Naive thymus-derived CD4-positive, alpha-beta T cell (primary cell): ENCODE measurements at regions not wholly inside any gene's neighbourhood (a gene's known extent, or its start where the extent isn't known, plus 50 kb on each side); places are given as distances from the start of the nearest gene placed in this dataset.

Experiments
- ATAC-seq: fragments of 150-1000 bp; cut with Tn5 transposase; 2 replicates; pipeline ENCODE4 v1.10.0; 2021; ENCODE audit warnings: mild to moderate bottlenecking, moderate library complexity
- CTCF ChIA-PET: fragments of 350-600 bp; sonication (Branson Sonifier 250); formaldehyde crosslinking; loops from one replicate; lab custom pipeline; 2021; ENCODE audit warnings: antibody characterized with exemption; lab: Charles Lee
- POLR2A ChIA-PET: fragments of 350-600 bp; sonication (Branson Sonifier 250); formaldehyde crosslinking; loops from one replicate; lab custom pipeline; 2021; ENCODE audit warnings: antibody characterized with exemption, inconsistent platforms; lab: Charles Lee
- DNase-seq, 9 donors: peaks; one replicate each; pipeline versions ENCODE4 v3.0.0 to v3.0.0-alpha.2; 2020 to 2022; ENCODE audit warnings: mixed read lengths in 1 of 9
- H3K27ac ChIP-seq: one replicate; pipeline ENCODE4 v1.7.0; 2013; ENCODE audit warnings: mild to moderate bottlenecking, low read depth, low read length, moderate library complexity
- H3K27me3 ChIP-seq, 2 donors: one replicate each; pipeline ENCODE4 v1.7.0; 2013; ENCODE audit warnings: low read length in 2 of 2, mild to moderate bottlenecking in 2 of 2, moderate library complexity in 2 of 2; ENCODE audit not compliant: control insufficient read depth in 2 of 2, insufficient read depth in 2 of 2
- H3K36me3 ChIP-seq, 3 experiments: 1 replicate in 2 of 3; 2 replicates in 1 of 3; pipeline ENCODE4 v1.7.0; 2013; ENCODE audit warnings: low read length in 3 of 3, mild to moderate bottlenecking in 3 of 3, moderate library complexity in 1 of 3; ENCODE audit not compliant: insufficient read depth in 3 of 3, control insufficient read depth in 2 of 3
- H3K4me1 ChIP-seq, 2 donors: one replicate each; pipeline ENCODE4 v1.7.0; 2013; ENCODE audit warnings: low read length in 2 of 2, mild to moderate bottlenecking in 2 of 2, moderate library complexity in 1 of 2; ENCODE audit not compliant: control insufficient read depth in 2 of 2, insufficient read depth in 2 of 2
- H3K4me3 ChIP-seq: 2 replicates; pipeline ENCODE4 v1.7.0; 2013; ENCODE audit warnings: mild to moderate bottlenecking, low read length
- H3K9me3 ChIP-seq, 3 experiments: 1 replicate in 2 of 3; 2 replicates in 1 of 3; pipeline ENCODE4 v1.7.0; 2013; ENCODE audit warnings: low read length in 3 of 3; ENCODE audit not compliant: control insufficient read depth in 2 of 3
- H3K27ac Mint-ChIP-seq, 9 donors: one replicate each; pipeline ENCODE4 v1.8.0; 2020 to 2022; ENCODE audit warnings: mixed read lengths in 9 of 9, mild to moderate bottlenecking in 8 of 9, moderate library complexity in 5 of 9, inconsistent platforms in 2 of 9
- H3K27me3 Mint-ChIP-seq, 5 donors: one replicate each; pipeline ENCODE4 v1.8.0; 2021 to 2022; ENCODE audit warnings: mixed read lengths in 5 of 5, mild to moderate bottlenecking in 1 of 5
- H3K36me3 Mint-ChIP-seq, 5 donors: one replicate each; pipeline ENCODE4 v1.8.0; 2020 to 2022; ENCODE audit warnings: mixed read lengths in 5 of 5, mild to moderate bottlenecking in 3 of 5, inconsistent platforms in 1 of 5
- H3K4me1 Mint-ChIP-seq, 7 donors: one replicate each; pipeline ENCODE4 v1.8.0; 2020 to 2022; ENCODE audit warnings: mixed read lengths in 7 of 7, mild to moderate bottlenecking in 3 of 7, inconsistent platforms in 1 of 7
- H3K4me3 Mint-ChIP-seq, 10 donors: one replicate each; pipeline ENCODE4 v1.8.0; 2020 to 2022; ENCODE audit warnings: mild to moderate bottlenecking in 10 of 10, mixed read lengths in 10 of 10, moderate library complexity in 6 of 10, inconsistent platforms in 2 of 10
- H3K9me3 Mint-ChIP-seq, 11 donors: one replicate each; pipeline ENCODE4 v1.8.0; 2020 to 2022; ENCODE audit warnings: mixed read lengths in 11 of 11, mild to moderate bottlenecking in 4 of 11, inconsistent platforms in 1 of 11, moderate library complexity in 1 of 11
- intact Hi-C, 2 donors: fragments of 100-400 bp; cut with micrococcal nuclease; formaldehyde crosslinking; loops; one replicate each; pipeline ENCODE4 v1.15.1; 2023

DNA sequence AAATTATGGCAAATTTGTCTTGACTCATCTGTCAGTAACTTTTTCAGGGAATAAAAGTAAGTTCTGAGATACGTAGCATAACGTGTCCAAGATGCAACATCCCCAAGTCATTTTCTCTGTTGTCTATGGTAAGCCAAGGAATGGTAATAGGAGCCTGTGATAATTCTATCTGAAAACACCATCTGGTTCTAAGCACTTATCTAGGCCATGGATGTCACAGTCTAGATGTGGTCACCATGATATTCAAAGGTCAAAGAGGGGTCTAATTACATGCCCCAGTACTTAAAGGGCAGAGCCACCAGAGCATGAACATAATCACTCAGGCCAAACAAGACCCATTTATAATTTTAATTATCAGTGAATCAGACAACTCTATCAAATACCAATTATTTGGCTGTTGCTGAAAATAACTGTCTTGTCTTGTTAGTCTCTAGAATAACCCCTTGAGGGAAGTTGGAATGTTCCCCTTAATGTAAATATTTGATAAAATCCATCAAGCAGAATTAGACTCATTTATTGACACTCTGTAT, 225.1 kb upstream of the MPPED2 start:
- DNase-seq (no peak), ATAC-seq (no peak)
- no peak overlapping the region for H3K27ac ChIP-seq
- H3K9me3 ChIP-seq: no peaks in the 10 kb centered on the region
- no peak overlapping the region for H3K27ac Mint-ChIP-seq
- intact Hi-C loops: no loop called here
- POLR2A ChIA-PET: no interaction called here
- H3K9me3 Mint-ChIP-seq: peaks cover 0 to 10% (median 0%) of the 10 kb centered on the region in 11 donors
- H3K36me3 Mint-ChIP-seq: no peaks in the 10 kb centered on the region
- H3K4me3 Mint-ChIP-seq: no peak overlapping the region
- peaks cover 0 to 4% (median 0%) of the 10 kb centered on the region in 5 donors for H3K27me3 Mint-ChIP-seq
- no peaks in the 10 kb centered on the region for H3K27me3 ChIP-seq
- CTCF ChIA-PET: no interaction called here
- H3K4me1 ChIP-seq: no peaks in the 10 kb centered on the region
- H3K4me3 ChIP-seq: no peak overlapping the region
- no peaks in the 10 kb centered on the region for H3K36me3 ChIP-seq
- H3K4me1 Mint-ChIP-seq: no peaks in the 10 kb centered on the region

DNA sequence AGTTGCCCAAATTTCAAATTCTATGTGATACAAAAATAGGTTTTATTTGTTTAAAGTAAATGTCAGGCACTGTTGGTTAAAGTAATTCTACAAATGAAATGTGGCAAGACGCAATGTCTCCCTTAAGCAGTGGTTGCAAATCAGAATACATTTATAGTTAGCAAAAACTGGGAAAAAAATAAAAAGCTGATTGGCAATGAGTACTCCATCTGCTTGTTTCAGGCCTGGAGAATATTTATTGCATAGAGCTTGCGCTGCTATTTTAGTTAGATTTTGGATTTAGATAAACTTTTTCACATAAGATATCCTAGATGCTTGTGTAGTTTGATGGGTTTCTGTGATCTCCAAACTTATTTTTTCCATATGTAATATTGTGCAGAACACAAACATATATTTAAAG, 224.0 kb upstream of the MPPED2 start:
- ATAC-seq: no peak
- H3K4me3 Mint-ChIP-seq: no peak overlapping the region
- no peak for DNase-seq
- peaks cover 0 to 10% (median 2%) of the 10 kb centered on the region in 11 donors for H3K9me3 Mint-ChIP-seq
- no peaks in the 10 kb centered on the region for H3K4me1 ChIP-seq
- H3K27me3 ChIP-seq: no peaks in the 10 kb centered on the region
- POLR2A ChIA-PET: no interaction called here
- no peak overlapping the region for H3K4me3 ChIP-seq
- peaks cover 0 to 2% (median 0%) of the 10 kb centered on the region in 5 donors for H3K27me3 Mint-ChIP-seq
- intact Hi-C loops: no loop called here
- no peak overlapping the region for H3K27ac Mint-ChIP-seq
- H3K36me3 Mint-ChIP-seq: no peaks in the 10 kb centered on the region
- no peaks in the 10 kb centered on the region for H3K36me3 ChIP-seq
- H3K27ac ChIP-seq: no peak overlapping the region
- no peaks in the 10 kb centered on the region for H3K9me3 ChIP-seq
- H3K4me1 Mint-ChIP-seq: no peaks in the 10 kb centered on the region
- CTCF ChIA-PET: no interaction called here

- ATAC-seq: no peak
- CTCF ChIA-PET: no interaction called here
These were observed 215.2 kb upstream of the MPPED2 start for GRCh38 chr11:30801357-30801756.

DNA sequence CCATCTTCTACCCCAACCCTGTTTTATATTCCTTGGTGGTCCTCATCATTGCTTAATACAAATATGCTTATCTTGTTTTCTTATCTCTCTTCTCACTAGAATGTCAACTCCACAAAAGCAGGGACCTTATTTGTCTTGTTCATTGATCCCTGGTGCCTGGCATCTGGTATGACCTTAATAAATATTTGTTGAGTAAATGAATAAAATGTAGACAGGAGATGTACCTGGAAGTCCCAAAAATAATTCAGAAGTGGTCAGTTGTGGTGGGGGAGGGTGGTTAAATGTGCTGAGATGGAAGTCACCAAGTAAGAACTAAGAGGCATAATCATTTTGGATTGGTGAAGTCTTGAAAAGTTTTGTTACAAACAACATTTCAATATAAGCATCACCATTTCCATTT, 214.8 kb upstream of the MPPED2 start:
- intact Hi-C loops: no loop called here
- CTCF ChIA-PET: no interaction called here
- Mint-ChIP-seq H3K4me1 (no peaks in the 10 kb centered on the region), H3K4me3 (no peak overlapping the region), H3K36me3 (no peaks in the 10 kb centered on the region), H3K27ac (no peak overlapping the region), H3K9me3 (peaks cover 0 to 13% (median 0%) of the 10 kb centered on the region in 11 donors), H3K27me3 (peaks cover 0 to 6% (median 0%) of the 10 kb centered on the region in 5 donors)
- H3K36me3 ChIP-seq: no peaks in the 10 kb centered on the region
- POLR2A ChIA-PET: no interaction called here
- no peaks in the 10 kb centered on the region for H3K4me1 ChIP-seq
- H3K4me3 ChIP-seq: no peak overlapping the region
- DNase-seq (no peak), ATAC-seq (no peak)
- H3K27ac ChIP-seq: no peak overlapping the region
- no peaks in the 10 kb centered on the region for H3K27me3 ChIP-seq
- no peaks in the 10 kb centered on the region for H3K9me3 ChIP-seq

More at GRCh38 chr11:30801357-30801756, 215.2 kb upstream of the MPPED2 start:
- Mint-ChIP-seq H3K4me1 (no peaks in the 10 kb centered on the region), H3K4me3 (no peak overlapping the region), H3K9me3 (peaks cover 0 to 13% (median 0%) of the 10 kb centered on the region in 11 donors), H3K27me3 (peaks cover 0 to 6% (median 0%) of the 10 kb centered on the region in 5 donors), H3K36me3 (no peaks in the 10 kb centered on the region), H3K27ac (no peak overlapping the region)
- Histone ChIP-seq H3K27ac (no peak overlapping the region), H3K9me3 (no peaks in the 10 kb centered on the region), H3K36me3 (no peaks in the 10 kb centered on the region), H3K27me3 (no peaks in the 10 kb centered on the region), H3K4me1 (no peaks in the 10 kb centered on the region), H3K4me3 (no peak overlapping the region)
- DNase-seq: no peak
- intact Hi-C loops: no loop called here
- POLR2A ChIA-PET: no interaction called here

- Mint-ChIP-seq H3K4me1 (no peaks in the 10 kb centered on the region), H3K27me3 (peaks cover 0 to 8% (median 0%) of the 10 kb centered on the region in 5 donors), H3K27ac (no peak overlapping the region), H3K36me3 (no peaks in the 10 kb centered on the region), H3K9me3 (peaks cover 0 to 13% (median 0%) of the 10 kb centered on the region in 11 donors), H3K4me3 (no peak overlapping the region)
- H3K4me3 ChIP-seq: no peak overlapping the region
- ChIA-PET POLR2A (no interaction called here), CTCF (no interaction called here)
- H3K27ac ChIP-seq: no peak overlapping the region
- intact Hi-C loops: no loop called here
- no peaks in the 10 kb centered on the region for H3K9me3 ChIP-seq
- DNase-seq: no peak
- no peaks in the 10 kb centered on the region for H3K36me3 ChIP-seq
- no peaks in the 10 kb centered on the region for H3K27me3 ChIP-seq
- no peak for ATAC-seq
- no peaks in the 10 kb centered on the region for H3K4me1 ChIP-seq
These were observed 212.5 kb upstream of the MPPED2 start for GRCh38 chr11:30798547-30799236.

DNA sequence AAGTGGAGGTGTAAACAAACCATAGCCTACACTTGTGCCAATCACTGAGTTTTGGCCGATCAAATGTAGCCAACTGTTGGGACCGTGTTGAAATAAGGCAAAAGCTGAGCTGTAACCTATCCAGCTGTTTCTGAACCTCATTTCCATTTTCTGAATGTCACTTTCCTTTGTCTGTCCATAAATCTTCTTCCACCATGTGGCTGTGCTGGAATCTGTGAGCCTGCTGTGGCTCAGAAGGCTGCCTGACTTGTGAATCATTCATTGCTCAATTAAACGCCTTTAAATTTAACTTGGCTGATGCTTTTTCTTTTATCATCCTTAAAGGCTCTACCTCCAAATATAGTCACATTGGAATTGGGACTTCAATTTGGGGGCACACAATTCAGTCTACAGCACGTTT, 203.1 kb upstream of the MPPED2 start:
- ChIA-PET CTCF (no interaction called here), POLR2A (no interaction called here)
- no peaks in the 10 kb centered on the region for H3K4me1 ChIP-seq
- ATAC-seq: no peak
- H3K36me3 ChIP-seq: no peaks in the 10 kb centered on the region
- no peak overlapping the region for H3K4me3 Mint-ChIP-seq
- intact Hi-C loops: no loop called here
- H3K4me1 Mint-ChIP-seq: peaks cover 0 to 4% (median 0%) of the 10 kb centered on the region in 7 donors
- no peak for DNase-seq
- H3K27me3 ChIP-seq: no peaks in the 10 kb centered on the region
- no peaks in the 10 kb centered on the region for H3K27me3 Mint-ChIP-seq
- H3K27ac Mint-ChIP-seq: no peak overlapping the region
- no peak overlapping the region for H3K27ac ChIP-seq
- no peaks in the 10 kb centered on the region for H3K36me3 Mint-ChIP-seq
- no peak overlapping the region for H3K4me3 ChIP-seq
- peaks cover 0 to 5% (median 0%) of the 10 kb centered on the region in 11 donors for H3K9me3 Mint-ChIP-seq
- H3K9me3 ChIP-seq: no peaks in the 10 kb centered on the region

GRCh38 chr11:30788849-30789248, 202.7 kb upstream of the MPPED2 start:
- Histone ChIP-seq H3K36me3 (no peaks in the 10 kb centered on the region), H3K27me3 (no peaks in the 10 kb centered on the region), H3K4me3 (no peak overlapping the region), H3K27ac (no peak overlapping the region), H3K4me1 (no peaks in the 10 kb centered on the region), H3K9me3 (no peaks in the 10 kb centered on the region)
- intact Hi-C loops: no loop called here
- ATAC-seq (no peak), DNase-seq (no peak)
- Mint-ChIP-seq H3K9me3 (peaks cover 0 to 5% (median 0%) of the 10 kb centered on the region in 11 donors), H3K36me3 (no peaks in the 10 kb centered on the region), H3K4me3 (no peak overlapping the region), H3K27ac (no peak overlapping the region), H3K4me1 (peaks cover 0 to 4% (median 0%) of the 10 kb centered on the region in 7 donors), H3K27me3 (no peaks in the 10 kb centered on the region)
- CTCF ChIA-PET: interaction anchor here (0.6 kb wide), 1 partner anchor 987 kb away, joined by 3 read pairs; no protein-coding TSS in a partner anchor
- POLR2A ChIA-PET: no interaction called here
